Right atrium auricular region (tissue), 2 donors: ENCODE measurements at regions not wholly inside any gene's neighbourhood (a gene's known extent, or its start where the extent isn't known, plus 50 kb on each side); places are given as distances from the start of the nearest gene placed in this dataset.

Experiments
- DNase-seq: peaks from one replicate; pipeline ENCODE4 v3.0.0-alpha.2; 2019; ENCODE audit warnings: low spot score
- H3K27ac ChIP-seq, 2 donors: fragments of 200-600 bp; sonication (generic); 1 replicate in 1 of 2; 2 replicates in 1 of 2; pipeline ENCODE4 v1.5.1; 2016 to 2019
- H3K27me3 ChIP-seq, 2 donors: fragments of 200-600 bp; sonication (generic); one replicate each; pipeline versions ENCODE4 v1.5.1 to v1.6.0; 2017 to 2019
- H3K36me3 ChIP-seq: fragments of 200-600 bp; sonication (generic); one replicate; pipeline ENCODE4 v1.5.1; 2016
- H3K4me1 ChIP-seq, 2 donors: fragments of 200-600 bp; sonication (generic); one replicate each; pipeline versions ENCODE4 v1.5.1 to v1.6.0; 2017 to 2019
- H3K4me3 ChIP-seq, 2 donors: fragments of 200-600 bp; sonication (generic); 1 replicate in 1 of 2; 2 replicates in 1 of 2; pipeline ENCODE4 v1.5.1; 2017 to 2019; ENCODE audit warnings: mild to moderate bottlenecking in 1 of 2, moderate library complexity in 1 of 2
- H3K9me3 ChIP-seq, 2 donors: fragments of 200-600 bp; sonication (generic); one replicate each; pipeline ENCODE4 v1.5.1; 2019
- TF ChIP-seq, protein P1 (sequence below), 2 donors: fragments of 200-600 bp; sonication (generic); IDR thresholded peaks; one replicate each; pipeline ENCODE4 v1.5.1; 2019; ENCODE audit warnings: antibody characterized with exemption in 2 of 2

DNA sequence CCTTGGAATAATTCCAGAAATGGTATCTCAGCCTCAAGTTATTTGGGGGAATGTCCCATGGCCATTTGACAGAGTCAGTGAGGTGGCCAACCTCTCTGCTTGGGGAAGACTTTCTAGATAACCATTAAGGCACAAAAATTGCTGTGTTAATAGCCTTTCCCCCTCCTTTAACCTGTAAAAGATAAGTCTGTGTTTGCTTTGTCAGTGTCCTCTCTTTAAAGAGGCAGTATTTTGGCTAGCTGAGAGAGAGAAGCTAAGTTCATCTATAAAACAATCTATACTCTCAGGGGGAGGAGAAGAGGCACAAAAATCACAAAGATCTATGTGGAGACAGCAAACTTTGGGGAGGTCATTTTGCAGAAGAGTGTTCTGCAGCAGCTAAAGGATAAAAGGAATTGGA lies 72.1 kb downstream of the PLCE1 start:
- Histone ChIP-seq H3K27ac (no peak overlapping the region), H3K4me3 (no peak overlapping the region), H3K36me3 (no peaks in the 10 kb centered on the region), H3K4me1 (peaks cover 0 to 8% of the 10 kb centered on the region in 2 donors), H3K27me3 (no peaks in the 10 kb centered on the region), H3K9me3 (no peaks in the 10 kb centered on the region)
- no peak for DNase-seq
- TF ChIP-seq, protein P1, sequence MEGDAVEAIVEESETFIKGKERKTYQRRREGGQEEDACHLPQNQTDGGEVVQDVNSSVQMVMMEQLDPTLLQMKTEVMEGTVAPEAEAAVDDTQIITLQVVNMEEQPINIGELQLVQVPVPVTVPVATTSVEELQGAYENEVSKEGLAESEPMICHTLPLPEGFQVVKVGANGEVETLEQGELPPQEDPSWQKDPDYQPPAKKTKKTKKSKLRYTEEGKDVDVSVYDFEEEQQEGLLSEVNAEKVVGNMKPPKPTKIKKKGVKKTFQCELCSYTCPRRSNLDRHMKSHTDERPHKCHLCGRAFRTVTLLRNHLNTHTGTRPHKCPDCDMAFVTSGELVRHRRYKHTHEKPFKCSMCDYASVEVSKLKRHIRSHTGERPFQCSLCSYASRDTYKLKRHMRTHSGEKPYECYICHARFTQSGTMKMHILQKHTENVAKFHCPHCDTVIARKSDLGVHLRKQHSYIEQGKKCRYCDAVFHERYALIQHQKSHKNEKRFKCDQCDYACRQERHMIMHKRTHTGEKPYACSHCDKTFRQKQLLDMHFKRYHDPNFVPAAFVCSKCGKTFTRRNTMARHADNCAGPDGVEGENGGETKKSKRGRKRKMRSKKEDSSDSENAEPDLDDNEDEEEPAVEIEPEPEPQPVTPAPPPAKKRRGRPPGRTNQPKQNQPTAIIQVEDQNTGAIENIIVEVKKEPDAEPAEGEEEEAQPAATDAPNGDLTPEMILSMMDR (IDR thresholded peaks at IDR 0.05), result no peak

DNA sequence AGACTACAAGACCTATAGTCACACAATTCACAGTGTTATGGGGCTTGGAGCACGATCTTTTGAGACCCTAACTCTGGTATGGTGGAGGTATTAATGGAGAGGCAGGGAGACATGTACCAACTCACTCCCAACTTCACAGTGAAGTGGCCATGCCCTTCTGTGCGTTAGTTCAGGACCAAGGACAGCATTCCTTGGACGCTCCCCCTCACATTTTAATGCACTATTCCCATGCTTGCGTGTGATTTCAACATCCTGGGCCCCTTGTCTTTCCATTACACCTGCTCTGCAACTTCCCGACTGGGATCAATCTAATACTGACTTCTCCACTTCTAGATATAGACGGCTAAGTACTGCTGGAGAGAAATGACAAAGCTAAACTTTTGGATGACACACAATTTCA lies 72.7 kb downstream of the PLCE1 start:
- no peaks in the 10 kb centered on the region for H3K9me3 ChIP-seq
- DNase-seq, result no peak
- TF ChIP-seq, protein P1 (IDR thresholded peaks at IDR 0.05), result no peak

DNA sequence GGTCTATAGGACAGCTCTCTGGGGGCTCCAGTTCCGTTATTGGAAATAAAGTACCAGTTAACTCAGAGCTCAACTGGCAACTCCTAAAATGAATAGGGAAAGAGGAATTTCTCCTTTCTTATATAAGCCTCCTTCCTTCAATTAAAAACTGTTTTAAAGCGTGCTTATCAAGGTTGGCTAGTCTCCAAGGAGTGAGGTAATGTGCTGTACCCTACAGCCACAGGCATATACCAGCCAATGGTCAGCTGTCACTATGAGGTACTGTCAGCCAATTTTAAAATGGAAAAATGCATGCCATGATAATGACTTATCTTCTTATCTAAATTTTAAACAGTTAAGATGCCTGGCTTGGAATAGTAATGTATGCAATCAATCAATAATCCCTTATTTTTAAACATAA lies 76.2 kb downstream of the PLCE1 start:
- Histone ChIP-seq H3K27ac (no peak overlapping the region), H3K9me3 (no peaks in the 10 kb centered on the region), H3K4me1 (peaks cover 0 to 8% of the 10 kb centered on the region in 2 donors)

More for the DNA sequence above, 72.7 kb downstream of the PLCE1 start:
- no peaks in the 10 kb centered on the region for H3K36me3 ChIP-seq
- H3K4me3 ChIP-seq, result no peak overlapping the region
- H3K4me1 ChIP-seq, result peaks cover 0 to 8% of the 10 kb centered on the region in 2 donors
- H3K27ac ChIP-seq, result no peak overlapping the region
- H3K27me3 ChIP-seq, result no peaks in the 10 kb centered on the region

DNA sequence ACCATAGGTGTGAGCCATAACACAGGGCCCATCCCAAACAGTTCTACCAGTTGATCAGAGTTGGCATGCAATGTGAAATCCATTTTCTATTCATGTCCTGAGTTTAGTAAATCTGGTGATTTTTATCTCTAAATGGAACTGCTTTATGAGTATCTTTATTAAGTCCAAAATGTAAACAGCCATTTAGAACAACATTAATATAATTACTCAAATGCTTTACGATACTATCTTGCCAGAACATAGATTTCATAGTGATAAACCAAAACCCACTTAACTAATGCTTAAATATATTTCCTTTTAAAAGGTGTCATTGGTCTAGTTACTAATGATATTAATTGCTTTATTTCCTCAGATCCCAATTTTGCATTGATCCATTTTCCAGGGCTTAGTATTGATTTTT lies 80.7 kb downstream of the PLCE1 start:
- Histone ChIP-seq H3K9me3 (no peaks in the 10 kb centered on the region), H3K27ac (no peak overlapping the region), H3K36me3 (no peaks in the 10 kb centered on the region), H3K4me3 (no peak overlapping the region), H3K4me1 (peaks cover 0 to 31% of the 10 kb centered on the region in 2 donors), H3K27me3 (no peaks in the 10 kb centered on the region)
- DNase-seq, result no peak
- TF ChIP-seq, protein P1 (IDR thresholded peaks at IDR 0.05), result no peak

More for the DNA sequence above, 76.2 kb downstream of the PLCE1 start:
- no peak overlapping the region for H3K4me3 ChIP-seq
- H3K36me3 ChIP-seq, result no peaks in the 10 kb centered on the region
- TF ChIP-seq, protein P1 (IDR thresholded peaks at IDR 0.05), result no peak
- H3K27me3 ChIP-seq, result no peaks in the 10 kb centered on the region
- DNase-seq, result no peak

DNA sequence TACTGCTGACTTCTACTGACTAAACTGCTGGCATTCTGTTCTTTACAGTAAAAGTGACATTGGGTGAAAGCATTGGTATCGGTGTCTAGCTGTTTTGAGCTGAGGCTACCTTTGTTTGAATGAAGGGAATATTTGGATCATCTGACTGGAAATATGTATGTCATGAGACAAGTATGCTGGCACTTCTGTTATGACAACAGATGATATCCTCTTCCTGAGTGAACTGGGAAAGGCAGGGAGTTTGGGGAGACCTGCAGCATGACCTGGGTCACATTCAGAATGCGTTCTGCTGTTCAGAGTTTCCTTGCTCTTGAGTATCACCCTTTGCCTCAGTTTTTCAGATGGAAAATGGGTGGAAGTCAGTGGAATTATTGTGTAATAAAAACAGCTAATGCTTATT lies 81.8 kb downstream of the PLCE1 start:
- no peaks in the 10 kb centered on the region for H3K9me3 ChIP-seq
- H3K27ac ChIP-seq, result peak overlapping the region in 1 of 2 donors; percentile 53
- no peak overlapping the region for H3K4me3 ChIP-seq
- DNase-seq, result no peak
- no peaks in the 10 kb centered on the region for H3K27me3 ChIP-seq
- TF ChIP-seq, protein P1 (IDR thresholded peaks at IDR 0.05), result no peak
- H3K4me1 ChIP-seq, result peaks cover 0 to 23% of the 10 kb centered on the region in 2 donors
- no peaks in the 10 kb centered on the region for H3K36me3 ChIP-seq

DNA sequence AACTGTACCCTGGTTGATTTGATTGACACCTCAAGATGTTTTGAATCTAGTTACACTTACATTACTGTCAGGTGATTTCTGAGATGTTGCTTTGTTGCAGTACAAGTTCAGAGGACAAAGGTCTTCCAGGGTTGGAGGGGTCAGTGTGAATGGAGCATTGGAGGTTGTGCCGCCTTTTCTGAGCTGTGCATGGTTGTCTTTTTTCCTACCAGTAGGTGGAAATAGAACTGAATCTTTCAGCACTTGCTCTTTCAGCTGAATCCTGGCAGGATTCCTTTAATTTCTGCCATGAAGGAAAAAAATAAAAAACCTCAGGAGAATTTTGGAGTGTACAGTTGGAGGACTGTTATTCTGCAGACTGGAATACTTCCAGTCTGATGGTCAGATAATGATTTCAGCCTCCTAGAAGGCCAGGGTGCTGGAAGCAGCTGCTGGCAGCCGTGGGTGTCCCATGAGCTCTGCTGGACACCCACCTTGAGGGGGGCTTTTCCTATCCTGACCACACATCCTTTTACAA lies 82.7 kb downstream of the PLCE1 start:
- H3K27ac ChIP-seq, result peak overlapping the region in 1 of 2 donors; percentile 53
- DNase-seq, result no peak
- no peak overlapping the region for H3K4me3 ChIP-seq
- no peaks in the 10 kb centered on the region for H3K9me3 ChIP-seq
- H3K36me3 ChIP-seq, result no peaks in the 10 kb centered on the region
- TF ChIP-seq, protein P1 (IDR thresholded peaks at IDR 0.05), result peak; percentile 22 to 65
- H3K4me1 ChIP-seq, result peaks cover 0 to 23% of the 10 kb centered on the region in 2 donors
- no peaks in the 10 kb centered on the region for H3K27me3 ChIP-seq
